ENCODE measurements at regions not wholly inside any gene's neighbourhood (a gene's known extent, or its start where the extent isn't known, plus 50 kb on each side); places are given as distances from the start of the nearest gene placed in this dataset.
"Not testable (repeated sequence)": the region's sequence is repeated elsewhere in the genome, so short reads cannot be mapped to it uniquely, and the experiment has no call there.

GRCh38 chr6:15929685-15930084 lies 199.2 kb upstream of the MYLIP start:
- DNase-seq (ENCODE audit: low spot score): no peak

- no peak for DNase-seq (ENCODE audit: low spot score)
These were observed 201.2 kb upstream of the MYLIP start for GRCh38 chr6:15927531-15928225.

GRCh38 chr6:15926256-15926655 lies 202.6 kb upstream of the MYLIP start:
- no peak for DNase-seq (ENCODE audit: low spot score)

- no peak for DNase-seq (ENCODE audit: low spot score)
These were observed 204.0 kb upstream of the MYLIP start for GRCh38 chr6:15924893-15925292.

GRCh38 chr6:15922510-15923250 lies 206.2 kb upstream of the MYLIP start:
- DNase-seq (ENCODE audit: low spot score): peak; percentile 17

GRCh38 chr6:15921243-15921642 lies 207.6 kb upstream of the MYLIP start:
- DNase-seq (ENCODE audit: low spot score): no peak

GRCh38 chr6:15916581-15916980 lies 212.3 kb upstream of the MYLIP start:
- DNase-seq (ENCODE audit: low spot score): no peak

GRCh38 chr6:15915508-15916178 lies 213.2 kb upstream of the MYLIP start:
- no peak for DNase-seq (ENCODE audit: low spot score)

GRCh38 chr6:15914553-15914952 lies 214.3 kb upstream of the MYLIP start:
- no peak for DNase-seq (ENCODE audit: low spot score)

GRCh38 chr6:15913573-15913972 lies 215.3 kb upstream of the MYLIP start:
- DNase-seq (ENCODE audit: low spot score): no peak

- no peak for DNase-seq (ENCODE audit: low spot score)
These were observed 216.1 kb upstream of the MYLIP start for GRCh38 chr6:15912505-15913400.

GRCh38 chr6:15911753-15912504 lies 217.0 kb upstream of the MYLIP start:
- no peak for DNase-seq (ENCODE audit: low spot score)

GRCh38 chr6:15909290-15910070 lies 219.4 kb upstream of the MYLIP start:
- no peak for DNase-seq (ENCODE audit: low spot score)

- DNase-seq (ENCODE audit: low spot score): no peak
These were observed 220.0 kb upstream of the MYLIP start for GRCh38 chr6:15908871-15909270.

GRCh38 chr6:15907914-15908518 lies 220.9 kb upstream of the MYLIP start:
- no peak for DNase-seq (ENCODE audit: low spot score)

GRCh38 chr6:15907220-15907913 lies 221.5 kb upstream of the MYLIP start:
- not testable (repeated sequence) for DNase-seq (ENCODE audit: low spot score)

- DNase-seq (ENCODE audit: low spot score): no peak
These were observed 222.4 kb upstream of the MYLIP start for GRCh38 chr6:15906420-15907016.

GRCh38 chr6:15905488-15906419 lies 223.1 kb upstream of the MYLIP start:
- no peak for DNase-seq (ENCODE audit: low spot score)
